OCI-LY7 (cell line): ENCODE measurements at regions not wholly inside any gene's neighbourhood (a gene's known extent, or its start where the extent isn't known, plus 50 kb on each side); places are given as distances from the start of the nearest gene placed in this dataset.

ENCODE experiments used
- BruUV-seq: library from RNA; stranded (reverse); fragments of 400-500 nt; replicated peaks from 2 replicates; lab custom pipeline; 2021; lab: Mats Ljungman, UMichigan
- CTCF ChIA-PET: fragments of 300-600 bp; sonication (Branson Sonifier 250); formaldehyde crosslinking; loops from one replicate; lab custom pipeline; 2022; ENCODE audit warnings: antibody characterized with exemption; ENCODE audit not compliant: unreplicated experiment; lab: Charles Lee
- POLR2A ChIA-PET: fragments of 300-600 bp; sonication (Branson Sonifier 250); formaldehyde crosslinking; loops from one replicate; lab custom pipeline; 2022; ENCODE audit warnings: antibody characterized with exemption; lab: Charles Lee
- DNase-seq: peaks from one replicate; pipeline ENCODE4 v3.0.0-alpha.2; 2015; ENCODE audit warnings: low spot score
- H2AFZ ChIP-seq: fragments of 200-600 bp; sonication (generic), shearing (Covaris generic); 2 replicates; pipeline ENCODE4 v1.6.1; 2014; ENCODE audit warnings: mild to moderate bottlenecking, antibody characterized with exemption, low read length, moderate library complexity
- H3K27ac ChIP-seq: fragments of 200-600 bp; sonication (generic); 2 replicates; pipeline ENCODE4 v1.5.1; 2014; ENCODE audit warnings: mixed run types, low read depth, mild to moderate bottlenecking, moderate library complexity, low read length, inconsistent platforms; ENCODE audit not compliant: poor library complexity, severe bottlenecking
- H3K36me3 ChIP-seq: fragments of 200-600 bp; sonication (generic); 2 replicates; pipeline ENCODE4 v1.6.1; 2014; ENCODE audit warnings: mild to moderate bottlenecking, antibody characterized with exemption, low read length, moderate library complexity, mixed read lengths; ENCODE audit not compliant: insufficient read depth
- H3K4me1 ChIP-seq: fragments of 200-600 bp; sonication (generic); 2 replicates; pipeline ENCODE4 v1.5.1; 2014; ENCODE audit warnings: mild to moderate bottlenecking, low read length; ENCODE audit not compliant: insufficient read depth, poor library complexity, severe bottlenecking
- H3K4me2 ChIP-seq: fragments of 200-600 bp; sonication (generic); 2 replicates; pipeline ENCODE4 v1.6.1; 2014; ENCODE audit warnings: mild to moderate bottlenecking, low read length
- H3K4me3 ChIP-seq: fragments of 200-600 bp; sonication (generic); 2 replicates; pipeline ENCODE4 v1.5.1; 2014; ENCODE audit warnings: mild to moderate bottlenecking, low read depth, low read length; ENCODE audit not compliant: poor library complexity, severe bottlenecking
- H3K79me2 ChIP-seq: fragments of 200-600 bp; sonication (generic); 2 replicates; pipeline ENCODE4 v1.6.1; 2016; ENCODE audit warnings: low read depth, mild to moderate bottlenecking, low read length, moderate library complexity, mixed read lengths; ENCODE audit not compliant: insufficient read depth
- H3K9me2 ChIP-seq: fragments of 200-600 bp; sonication (generic); 2 replicates; pipeline ENCODE4 v1.6.1; 2016; ENCODE audit warnings: mild to moderate bottlenecking, low read length, mixed read lengths; ENCODE audit not compliant: insufficient read depth
- H3K9me3 ChIP-seq: fragments of 200-600 bp; sonication (generic); 2 replicates; pipeline ENCODE4 v1.6.1; 2014; ENCODE audit warnings: mild to moderate bottlenecking, mixed run types, low read length, mixed read lengths
- H4K20me1 ChIP-seq: fragments of 200-600 bp; sonication (generic); 2 replicates; pipeline ENCODE4 v1.6.1; 2014; ENCODE audit warnings: mild to moderate bottlenecking, antibody characterized with exemption, low read length, moderate library complexity, mixed read lengths; ENCODE audit not compliant: insufficient read depth
- CTCF ChIP-seq: fragments of 200-600 bp; sonication (generic); conservative IDR thresholded peaks from 2 replicates; pipeline ENCODE4 v1.5.1; 2014; ENCODE audit warnings: mild to moderate bottlenecking, antibody characterized with exemption, low read length, moderate library complexity, mixed read lengths
- EZH2phosphoT487 ChIP-seq: fragments of 200-600 bp; sonication (generic); IDR thresholded peaks from 2 replicates; pipeline ENCODE4 v1.6.1; 2018; ENCODE audit warnings: low read depth, borderline replicate concordance, mild to moderate bottlenecking, mixed run types, antibody characterized with exemption, low read length, moderate library complexity, mixed read lengths
- intact Hi-C: fragments of 100-400 bp; cut with micrococcal nuclease; formaldehyde crosslinking; loops from one replicate; pipeline ENCODE4 v1.10.0; 2022; ENCODE audit not compliant: unreplicated experiment

GRCh38 chr13:69040898-69041297 lies 1066.7 kb upstream of the ATXN8OS start:
- H3K36me3 ChIP-seq: no peaks in the 10 kb centered on the region
- H3K9me2 ChIP-seq: no peaks in the 10 kb centered on the region
- ChIA-PET POLR2A (no interaction called here), CTCF (no interaction called here)
- DNase-seq: no peak
- H4K20me1 ChIP-seq: no peaks in the 10 kb centered on the region
- no peaks in the 10 kb centered on the region for H3K9me3 ChIP-seq
- no peak overlapping the region for H3K4me3 ChIP-seq
- no peak for TF ChIP-seq EZH2phosphoT487
- no peak overlapping the region for H3K4me2 ChIP-seq
- H2AFZ ChIP-seq: no peak overlapping the region
- no peaks in the 10 kb centered on the region for H3K79me2 ChIP-seq
- BruUV-seq: no TSS peak
- H3K27ac ChIP-seq: no peak overlapping the region
- intact Hi-C loops: no loop called here
- no peaks in the 10 kb centered on the region for H3K4me1 ChIP-seq

- H3K4me3 ChIP-seq: no peak overlapping the region
- H3K27ac ChIP-seq: no peak overlapping the region
- no peaks in the 10 kb centered on the region for H4K20me1 ChIP-seq
- no peaks in the 10 kb centered on the region for H3K4me1 ChIP-seq
- H2AFZ ChIP-seq: no peak overlapping the region
- no peak overlapping the region for H3K4me2 ChIP-seq
- no peaks in the 10 kb centered on the region for H3K9me2 ChIP-seq
- DNase-seq: no peak
- intact Hi-C loops: no loop called here
- no peaks in the 10 kb centered on the region for H3K79me2 ChIP-seq
- H3K36me3 ChIP-seq: no peaks in the 10 kb centered on the region
- ChIA-PET CTCF (no interaction called here), POLR2A (no interaction called here)
- TF ChIP-seq CTCF (no peak), EZH2phosphoT487 (no peak)
- no peaks in the 10 kb centered on the region for H3K9me3 ChIP-seq
- BruUV-seq: no TSS peak
Observed at GRCh38 chr13:69035771-69036170, 1071.9 kb upstream of the ATXN8OS start.

- no peaks in the 10 kb centered on the region for H3K36me3 ChIP-seq
- CTCF ChIA-PET: no interaction called here
- no peak overlapping the region for H2AFZ ChIP-seq
- no peak overlapping the region for H3K27ac ChIP-seq
- H4K20me1 ChIP-seq: no peaks in the 10 kb centered on the region
- H3K9me2 ChIP-seq: no peaks in the 10 kb centered on the region
- intact Hi-C loops: no loop called here
- H3K4me3 ChIP-seq: no peak overlapping the region
- no TSS peak for BruUV-seq
- H3K4me2 ChIP-seq: no peak overlapping the region
- no peak for DNase-seq
- no peaks in the 10 kb centered on the region for H3K4me1 ChIP-seq
- H3K79me2 ChIP-seq: no peaks in the 10 kb centered on the region
- POLR2A ChIA-PET: no interaction called here
- no peak for TF ChIP-seq EZH2phosphoT487
- no peak for TF ChIP-seq CTCF
- H3K9me3 ChIP-seq: no peaks in the 10 kb centered on the region
Observed at GRCh38 chr13:69028936-69029335, 1078.7 kb upstream of the ATXN8OS start.
